Keratinocyte (primary cell): ENCODE measurements at regions not wholly inside any gene's neighbourhood (a gene's known extent, or its start where the extent isn't known, plus 50 kb on each side); places are given as distances from the start of the nearest gene placed in this dataset.

Experiments
- DNase-seq: peaks from one replicate; pipeline ENCODE4 v3.0.0-alpha.2; 2011; ENCODE audit warnings: low read depth, missing footprints, low spot score
- FAIRE-seq: peaks from 2 replicates; lab custom pipeline; 2011; peaks lifted over from hg19 to GRCh38; lab: Jason Lieb, UNC
- H2AFZ ChIP-seq: 2 replicates; pipeline ENCODE4 v1.6.0; 2012; ENCODE audit warnings: low read length, control low read depth, inconsistent platforms; ENCODE audit not compliant: control insufficient read depth
- H3K27ac ChIP-seq: 2 replicates; pipeline ENCODE4 v1.5.1; 2011; ENCODE audit warnings: low read length; ENCODE audit not compliant: control insufficient read depth, insufficient read depth
- H3K27me3 ChIP-seq: 3 replicates; pipeline ENCODE4 v1.6.0; 2011; ENCODE audit warnings: low read length; ENCODE audit not compliant: control insufficient read depth, insufficient read depth; ENCODE audit errors: extremely low read depth
- H3K36me3 ChIP-seq, 2 experiments: 2 replicates in 1 of 2; 3 replicates in 1 of 2; pipeline ENCODE4 v1.5.1; 2011; ENCODE audit warnings: low read length in 2 of 2, mild to moderate bottlenecking in 1 of 2; ENCODE audit not compliant: control insufficient read depth in 2 of 2, insufficient read depth in 2 of 2; ENCODE audit errors: extremely low read depth in 1 of 2
- H3K4me1 ChIP-seq: 3 replicates; pipeline ENCODE4 v1.5.1; 2011; ENCODE audit warnings: low read length; ENCODE audit not compliant: control insufficient read depth, insufficient read depth; ENCODE audit errors: extremely low read depth
- H3K4me2 ChIP-seq: 3 replicates; pipeline ENCODE4 v1.6.0; 2011; ENCODE audit warnings: low read depth, low read length; ENCODE audit not compliant: control insufficient read depth, insufficient read depth; ENCODE audit errors: extremely low read depth
- H3K4me3 ChIP-seq, 3 experiments: fragments of 200-600 bp in 1 of 3; sonication (generic) in 1 of 3; 2 replicates in 2 of 3; 3 replicates in 1 of 3; pipeline ENCODE4 v1.5.1; 2011 to 2016; ENCODE audit warnings: low read length in 3 of 3, mild to moderate bottlenecking in 3 of 3, control low read depth in 2 of 3, inconsistent platforms in 1 of 3, low read depth in 1 of 3, mixed read lengths in 1 of 3, mixed run types in 1 of 3, moderate library complexity in 1 of 3; ENCODE audit not compliant: control insufficient read depth in 2 of 3, insufficient read depth in 2 of 3; ENCODE audit errors: extremely low read depth in 1 of 3
- H3K79me2 ChIP-seq: 2 replicates; pipeline ENCODE4 v1.6.0; 2012; ENCODE audit warnings: low read length; ENCODE audit not compliant: control insufficient read depth, insufficient read depth
- H3K9ac ChIP-seq: 3 replicates; pipeline ENCODE4 v1.6.0; 2011; ENCODE audit warnings: low read length; ENCODE audit not compliant: control insufficient read depth, insufficient read depth; ENCODE audit errors: extremely low read depth
- H3K9me1 ChIP-seq: 3 replicates; pipeline ENCODE4 v1.6.0; 2011; ENCODE audit warnings: low read length; ENCODE audit not compliant: control insufficient read depth, insufficient read depth; ENCODE audit errors: extremely low read depth
- H3K9me3 ChIP-seq: 2 replicates; pipeline ENCODE4 v1.5.1; 2012; ENCODE audit warnings: low read depth, low read length; ENCODE audit not compliant: control insufficient read depth
- H4K20me1 ChIP-seq: 3 replicates; pipeline ENCODE4 v1.6.0; 2011; ENCODE audit warnings: low read length; ENCODE audit not compliant: control insufficient read depth, insufficient read depth; ENCODE audit errors: extremely low read depth
- EZH2 ChIP-seq: IDR thresholded peaks from one replicate; pipeline ENCODE4 v1.6.1; 2012; ENCODE audit warnings: inconsistent platforms, mild to moderate bottlenecking, low read length, moderate library complexity
- dilution Hi-C: fragments of 300-500 bp; cut with MboI; formaldehyde crosslinking; loops from one replicate; pipeline ENCODE4 v1.7.0; 2020; ENCODE audit warnings: low sequenced_read_pairs; ENCODE audit not compliant: extremely low pct_ligation_motif_present
- TF ChIP-seq, protein P1 (sequence below), 3 experiments: IDR thresholded peaks in 1 of 3; conservative IDR thresholded peaks in 1 of 3; optimal IDR thresholded peaks in 1 of 3; 2 replicates in 2 of 3; 3 replicates in 1 of 3; pipeline versions ENCODE3 to v1.5.1; 2011; ENCODE audit warnings: low read length in 3 of 3, mild to moderate bottlenecking in 3 of 3, moderate library complexity in 2 of 3, control low read depth in 1 of 3, inconsistent platforms in 1 of 3; ENCODE audit not compliant: insufficient read depth in 2 of 3; ENCODE audit errors: extremely low read depth in 1 of 3

- no peak for FAIRE-seq
These were observed 815.4 kb downstream of the PCDH17 start for GRCh38 chr13:58446979-58447378.

DNA sequence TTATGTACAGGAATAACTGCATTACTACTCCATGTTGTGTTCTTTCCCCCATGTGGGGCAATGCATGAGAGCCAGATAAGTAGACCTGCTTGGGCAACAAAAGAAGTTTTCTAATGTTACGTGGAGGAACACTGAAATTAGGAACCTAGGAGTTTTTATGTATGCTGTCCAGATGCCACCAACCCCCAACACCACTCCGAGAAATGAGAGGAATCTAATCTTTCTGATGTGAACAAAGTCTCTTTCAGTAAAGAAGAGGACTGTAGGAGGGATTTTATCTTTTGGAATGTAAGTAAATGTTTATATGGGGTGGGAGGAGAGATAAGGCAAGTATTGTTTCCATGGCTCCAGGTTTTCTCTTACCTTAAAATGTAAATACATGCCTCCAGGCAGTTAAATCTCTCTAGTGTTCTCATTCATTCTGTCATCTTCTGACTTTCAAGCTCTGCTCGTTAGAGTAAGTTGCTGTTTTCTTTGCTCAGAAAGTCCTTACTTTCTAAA is 820.6 kb downstream of the PCDH17 start:
- no peaks in the 10 kb centered on the region for H4K20me1 ChIP-seq
- DNase-seq (no peak), FAIRE-seq (no peak)
- dilution Hi-C loops: no loop called here
- no peaks in the 10 kb centered on the region for H3K4me1 ChIP-seq
- no peak overlapping the region for H3K27ac ChIP-seq
- TF ChIP-seq, protein P1, sequence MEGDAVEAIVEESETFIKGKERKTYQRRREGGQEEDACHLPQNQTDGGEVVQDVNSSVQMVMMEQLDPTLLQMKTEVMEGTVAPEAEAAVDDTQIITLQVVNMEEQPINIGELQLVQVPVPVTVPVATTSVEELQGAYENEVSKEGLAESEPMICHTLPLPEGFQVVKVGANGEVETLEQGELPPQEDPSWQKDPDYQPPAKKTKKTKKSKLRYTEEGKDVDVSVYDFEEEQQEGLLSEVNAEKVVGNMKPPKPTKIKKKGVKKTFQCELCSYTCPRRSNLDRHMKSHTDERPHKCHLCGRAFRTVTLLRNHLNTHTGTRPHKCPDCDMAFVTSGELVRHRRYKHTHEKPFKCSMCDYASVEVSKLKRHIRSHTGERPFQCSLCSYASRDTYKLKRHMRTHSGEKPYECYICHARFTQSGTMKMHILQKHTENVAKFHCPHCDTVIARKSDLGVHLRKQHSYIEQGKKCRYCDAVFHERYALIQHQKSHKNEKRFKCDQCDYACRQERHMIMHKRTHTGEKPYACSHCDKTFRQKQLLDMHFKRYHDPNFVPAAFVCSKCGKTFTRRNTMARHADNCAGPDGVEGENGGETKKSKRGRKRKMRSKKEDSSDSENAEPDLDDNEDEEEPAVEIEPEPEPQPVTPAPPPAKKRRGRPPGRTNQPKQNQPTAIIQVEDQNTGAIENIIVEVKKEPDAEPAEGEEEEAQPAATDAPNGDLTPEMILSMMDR (optimal IDR thresholded peaks at IDR 0.05 in 1 of 3, IDR thresholded peaks at IDR 0.05 in 1 of 3, conservative IDR thresholded peaks at IDR 0.05 in 1 of 3; ENCODE audit: extremely low read depth in 1 of 3, insufficient read depth in 2 of 3, low read length in 3 of 3): no peak
- no peak for TF ChIP-seq EZH2
- no peak overlapping the region for H3K9ac ChIP-seq
- H3K9me1 ChIP-seq: no peaks in the 10 kb centered on the region
- no peaks in the 10 kb centered on the region for H3K9me3 ChIP-seq
- H3K4me2 ChIP-seq: no peak overlapping the region
- H3K4me3 ChIP-seq: no peak overlapping the region
- no peaks in the 10 kb centered on the region for H3K36me3 ChIP-seq
- H3K27me3 ChIP-seq: no peaks in the 10 kb centered on the region
- H2AFZ ChIP-seq: no peak overlapping the region
- H3K79me2 ChIP-seq: no peaks in the 10 kb centered on the region

More at GRCh38 chr13:58446979-58447378, 815.4 kb downstream of the PCDH17 start:
- TF ChIP-seq, protein P1 (optimal IDR thresholded peaks at IDR 0.05 in 1 of 3, IDR thresholded peaks at IDR 0.05 in 1 of 3, conservative IDR thresholded peaks at IDR 0.05 in 1 of 3; ENCODE audit: extremely low read depth in 1 of 3, insufficient read depth in 2 of 3, low read length in 3 of 3): no peak
- no peak for TF ChIP-seq EZH2
- no peaks in the 10 kb centered on the region for H3K27me3 ChIP-seq
- no peaks in the 10 kb centered on the region for H3K9me1 ChIP-seq
- dilution Hi-C loops: no loop called here
- H3K79me2 ChIP-seq: no peaks in the 10 kb centered on the region
- H3K36me3 ChIP-seq: no peaks in the 10 kb centered on the region
- DNase-seq: no peak
- H3K9ac ChIP-seq: no peak overlapping the region
- no peaks in the 10 kb centered on the region for H3K4me1 ChIP-seq
- H3K4me2 ChIP-seq: no peak overlapping the region
- H3K27ac ChIP-seq: no peak overlapping the region
- no peaks in the 10 kb centered on the region for H3K9me3 ChIP-seq
- no peaks in the 10 kb centered on the region for H4K20me1 ChIP-seq
- H2AFZ ChIP-seq: no peak overlapping the region
- H3K4me3 ChIP-seq: no peak overlapping the region
